CD4-positive, alpha-beta T cell treated with Interferon gamma for 1 hour (primary cell): ENCODE measurements at regions not wholly inside any gene's neighbourhood (a gene's known extent, or its start where the extent isn't known, plus 50 kb on each side); places are given as distances from the start of the nearest gene placed in this dataset.

Experiments used
- DNase-seq: peaks from one replicate; pipeline ENCODE4 v3.0.0-alpha.2; 2020

DNA sequence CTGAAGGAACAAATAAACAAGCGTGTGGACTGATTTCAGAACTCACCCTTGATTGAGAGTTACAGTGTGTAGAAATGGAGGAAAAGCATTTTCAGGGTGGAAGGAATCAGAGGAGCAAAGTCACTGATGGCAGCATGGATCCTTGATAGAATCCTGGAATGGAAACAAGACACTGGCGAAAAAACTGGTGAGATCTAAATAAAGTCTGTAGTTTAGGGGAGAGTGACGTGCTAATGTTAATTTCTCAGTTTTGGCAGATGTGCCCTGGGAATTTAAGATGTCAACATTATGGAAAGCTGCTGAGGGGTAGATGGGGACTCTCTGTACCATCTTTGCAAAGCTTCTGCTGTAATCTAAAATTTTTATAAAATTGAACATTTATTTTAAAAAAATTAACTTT lies 378.0 kb downstream of the UQCRFS1 start:
- DNase-seq = no peak

DNA sequence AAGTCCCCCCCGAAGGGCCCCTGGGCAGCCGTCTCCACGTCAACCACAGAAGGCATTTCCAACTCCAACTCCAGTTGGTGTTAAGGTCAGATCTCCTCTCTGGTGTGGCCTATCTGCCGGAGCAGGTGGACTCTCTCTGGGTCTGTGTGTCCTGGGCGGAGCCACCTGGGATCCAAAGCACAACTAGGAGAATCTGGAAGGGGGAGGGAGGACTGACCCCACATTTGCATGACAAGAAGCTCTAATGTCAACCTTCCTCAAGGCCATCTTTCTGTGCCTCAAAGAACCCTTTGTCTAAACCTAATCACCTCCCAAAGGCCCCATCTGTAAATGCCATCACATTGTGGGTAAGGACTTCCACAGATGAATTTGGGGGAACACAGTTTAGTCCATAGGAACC lies 381.5 kb downstream of the UQCRFS1 start:
- DNase-seq = no peak

- no peak for DNase-seq
Observed at GRCh38 chr19:28829762-28830161, 383.2 kb downstream of the UQCRFS1 start.

DNA sequence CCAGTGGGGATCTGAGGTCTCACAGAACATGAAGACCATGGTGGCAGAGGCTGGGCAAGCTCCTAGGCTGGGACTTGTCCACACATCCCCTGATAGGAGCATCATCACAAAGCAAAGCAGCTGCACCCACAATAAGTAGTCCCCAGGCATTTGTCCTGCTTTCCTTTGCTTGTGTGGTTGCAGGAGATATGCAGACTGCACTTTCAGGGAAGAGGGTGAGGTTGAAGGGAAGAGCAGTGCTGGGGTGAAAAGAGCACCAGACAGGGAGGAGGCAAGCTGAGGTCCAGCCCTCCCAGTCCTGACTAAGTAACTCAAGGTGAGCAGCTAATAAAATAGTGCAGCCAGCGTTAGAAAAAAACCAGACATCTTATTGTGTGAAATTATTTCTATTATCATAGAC lies 383.6 kb downstream of the UQCRFS1 start:
- DNase-seq = no peak

DNA sequence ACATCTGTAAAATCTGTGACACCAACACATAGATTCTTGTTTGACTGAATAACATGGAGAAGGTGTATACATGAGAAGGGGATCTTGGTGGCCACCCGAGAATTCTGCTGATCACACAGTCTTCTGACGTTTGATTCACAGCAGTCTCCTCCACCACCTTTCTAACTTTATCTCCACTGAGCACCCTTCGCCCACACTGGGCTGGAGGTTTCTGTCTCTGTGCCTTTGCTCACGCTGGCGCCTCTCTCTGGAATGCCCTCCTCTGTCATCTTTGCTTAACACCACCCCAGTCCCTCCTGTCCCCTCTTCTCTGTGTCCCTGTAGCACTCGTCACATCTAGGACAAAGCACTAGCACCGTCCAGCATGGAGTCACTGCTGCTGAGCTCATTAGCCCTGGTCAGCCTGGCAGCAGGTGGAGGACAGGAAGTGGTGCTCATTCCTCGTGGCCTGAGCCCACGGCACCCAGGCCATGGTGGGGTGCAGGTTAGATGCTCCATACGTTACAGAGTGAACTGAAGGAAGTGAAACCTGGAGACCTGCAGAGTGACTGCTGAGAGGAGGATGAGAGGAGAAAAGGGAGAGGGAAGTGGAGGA lies 384.6 kb downstream of the UQCRFS1 start:
- DNase-seq = no peak

GRCh38 chr19:28827382-28827781 lies 385.6 kb downstream of the UQCRFS1 start:
- no peak for DNase-seq

- DNase-seq = no peak
Observed at GRCh38 chr19:28823338-28823961, 389.5 kb downstream of the UQCRFS1 start.

DNA sequence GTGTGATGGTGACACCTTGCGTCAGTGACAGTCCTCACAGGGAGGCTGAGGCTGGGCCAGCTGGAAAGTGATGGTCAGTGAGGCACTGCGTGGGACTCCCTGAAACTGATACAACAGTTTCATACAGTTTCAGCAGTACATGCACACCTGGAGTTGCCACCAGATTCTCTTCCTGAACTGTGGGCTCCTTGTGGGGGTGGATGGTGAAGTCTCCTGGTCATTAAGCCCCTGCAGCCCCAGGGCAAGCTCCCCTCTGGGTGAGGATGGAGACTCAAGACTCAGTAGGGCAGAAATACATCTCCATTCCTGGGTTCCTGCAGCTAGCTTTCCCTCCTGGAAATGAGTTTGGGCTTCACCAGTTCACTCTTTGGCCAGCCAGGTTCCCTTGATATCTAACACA lies 392.7 kb downstream of the UQCRFS1 start:
- DNase-seq = no peak

- DNase-seq = no peak
Observed at GRCh38 chr19:28815257-28815656, 397.7 kb downstream of the UQCRFS1 start.

DNA sequence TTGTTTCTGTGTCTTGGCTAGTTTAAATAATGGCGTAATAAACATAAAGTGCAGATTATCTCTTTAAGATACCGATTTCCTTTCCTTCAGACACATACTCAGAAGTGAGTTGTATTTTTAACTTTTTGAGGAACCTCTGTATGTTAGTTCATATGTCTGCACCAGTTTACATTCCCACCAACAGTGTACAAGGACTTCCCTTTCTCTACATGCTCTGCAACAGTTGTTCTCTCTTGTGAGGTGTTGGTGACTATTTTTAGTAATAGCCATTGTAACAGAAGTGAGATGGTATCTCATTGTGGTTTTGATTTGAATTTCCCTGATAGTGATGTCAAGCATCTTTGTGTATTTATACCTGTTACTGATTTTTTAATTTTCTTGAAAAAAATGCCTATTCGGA lies 418.6 kb downstream of the UQCRFS1 start:
- DNase-seq = no peak

DNA sequence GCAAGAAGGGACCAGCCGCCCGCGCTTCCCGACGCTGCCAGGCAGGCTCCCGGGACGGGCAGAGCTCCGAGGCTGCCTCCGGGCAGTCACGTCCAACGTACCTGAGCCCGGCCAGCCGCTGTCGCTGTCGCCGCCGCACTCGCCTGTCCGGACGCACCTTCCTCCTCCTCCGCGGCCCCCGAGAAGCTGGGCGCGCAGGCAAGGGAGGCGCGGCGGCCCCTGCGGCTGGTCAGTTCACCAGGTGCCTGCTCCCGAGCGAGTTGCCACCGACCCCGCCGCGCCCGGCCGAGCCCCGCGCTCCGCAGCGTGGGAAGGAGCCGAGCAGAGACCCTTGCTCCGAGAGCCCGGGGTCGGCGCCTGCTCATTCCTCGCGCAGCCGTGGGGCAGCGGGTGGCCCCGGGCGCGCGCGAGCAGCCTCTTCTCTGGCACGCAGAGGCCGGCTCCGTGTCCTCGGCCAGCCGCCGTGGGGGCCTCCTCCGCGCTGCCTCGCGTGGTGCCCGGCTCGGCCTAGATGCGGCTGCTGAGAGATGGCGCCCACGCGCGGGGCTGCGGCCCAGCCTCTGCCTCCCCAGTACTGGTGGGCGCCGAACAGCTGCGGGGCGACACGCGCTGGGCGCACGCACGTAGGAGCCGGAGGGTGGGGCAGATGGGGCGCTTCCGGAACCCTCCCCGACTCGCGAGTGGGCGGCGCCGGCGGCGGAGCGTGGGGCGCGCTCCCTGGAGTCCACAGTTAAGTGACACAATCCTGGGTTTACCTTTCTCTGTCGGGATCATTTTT lies 419.4 kb downstream of the UQCRFS1 start:
- DNase-seq = no peak

DNA sequence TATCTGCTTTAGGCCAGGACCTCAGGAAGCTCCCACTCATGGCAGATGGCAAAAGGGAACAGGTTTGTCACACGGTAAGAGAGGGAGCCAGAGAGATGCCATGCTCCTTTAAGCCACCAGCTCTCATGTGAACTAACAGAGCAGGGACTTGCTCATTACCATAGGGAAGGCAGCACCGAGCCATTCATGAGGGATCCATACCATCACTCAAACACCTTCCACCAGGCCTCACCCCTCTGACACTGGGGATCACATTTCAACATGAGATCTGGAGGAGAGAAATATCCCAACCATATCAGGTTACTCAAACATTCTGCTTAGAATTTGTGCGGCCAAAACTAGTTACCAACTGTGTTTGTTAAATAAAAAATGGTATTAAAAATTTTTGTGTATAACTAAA lies 427.0 kb downstream of the UQCRFS1 start:
- DNase-seq = no peak

GRCh38 chr19:28764066-28764465 lies 448.9 kb downstream of the UQCRFS1 start:
- no peak for DNase-seq

GRCh38 chr19:28746478-28746877 lies 466.5 kb downstream of the UQCRFS1 start:
- no peak for DNase-seq

DNA sequence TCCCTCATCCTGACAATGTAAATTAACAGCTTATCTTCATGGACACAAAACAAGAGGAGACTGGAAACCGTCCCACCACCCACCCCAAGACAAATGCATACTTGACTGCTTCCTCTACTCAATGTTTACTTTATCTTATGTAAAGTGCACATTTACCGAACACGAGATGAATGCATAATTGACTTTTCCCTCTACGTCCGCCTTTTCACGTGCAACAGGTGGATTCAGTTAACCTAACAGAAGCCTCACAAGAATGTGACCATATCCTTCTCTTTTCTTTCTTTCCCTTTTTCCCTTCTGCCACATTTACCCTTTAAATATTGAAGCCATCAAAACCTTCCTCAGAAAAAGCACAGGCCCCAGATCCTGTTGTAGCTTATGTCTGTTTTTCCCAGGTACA lies 468.0 kb downstream of the UQCRFS1 start:
- DNase-seq = no peak

GRCh38 chr19:28744014-28744413 lies 468.9 kb downstream of the UQCRFS1 start:
- no peak for DNase-seq

DNA sequence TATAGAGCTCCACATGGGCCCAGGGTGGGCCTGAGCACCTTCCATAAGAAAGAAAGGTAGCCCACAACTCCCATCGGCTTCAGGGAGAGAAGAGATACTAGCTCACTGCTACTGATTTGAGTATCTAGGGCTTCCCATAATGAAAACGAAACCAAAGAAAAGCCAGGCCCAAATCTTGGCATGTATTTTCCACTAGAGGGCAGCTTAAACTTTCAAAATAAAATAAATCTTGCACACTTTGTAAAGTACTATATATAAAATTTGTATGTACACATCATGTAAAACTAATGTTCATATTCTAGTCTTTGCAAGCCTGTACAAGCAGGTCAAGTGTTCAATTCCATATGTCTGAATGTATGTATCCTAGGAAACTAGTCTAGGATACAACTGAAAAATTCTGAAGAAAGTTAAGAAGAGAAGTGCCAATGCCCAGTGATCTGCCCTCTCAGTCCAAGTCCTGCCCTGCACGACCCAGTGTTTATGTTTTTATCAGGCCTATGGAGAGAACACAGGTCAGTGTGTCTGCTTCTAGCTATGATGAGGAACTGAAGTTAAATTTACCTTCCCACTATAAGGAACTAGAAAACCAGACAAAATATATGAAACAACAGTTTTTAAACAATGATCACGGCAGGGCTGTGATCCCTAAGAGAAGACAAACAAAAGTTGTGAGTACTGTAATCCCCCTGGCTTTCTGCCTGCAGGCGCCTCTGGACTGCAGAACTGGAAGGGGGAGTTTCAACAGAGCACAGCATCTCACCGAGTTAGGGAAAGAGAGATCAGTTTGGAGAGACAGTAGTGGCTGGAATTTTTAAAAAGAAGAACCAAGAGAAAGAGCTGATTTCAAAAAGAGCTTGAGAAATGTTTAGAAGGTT lies 475.7 kb downstream of the UQCRFS1 start:
- no peak for DNase-seq

- DNase-seq = no peak
Observed at GRCh38 chr19:28736528-28736927, 476.4 kb downstream of the UQCRFS1 start.

- DNase-seq = no peak
Observed at GRCh38 chr19:28731577-28731976, 481.4 kb downstream of the UQCRFS1 start.

DNA sequence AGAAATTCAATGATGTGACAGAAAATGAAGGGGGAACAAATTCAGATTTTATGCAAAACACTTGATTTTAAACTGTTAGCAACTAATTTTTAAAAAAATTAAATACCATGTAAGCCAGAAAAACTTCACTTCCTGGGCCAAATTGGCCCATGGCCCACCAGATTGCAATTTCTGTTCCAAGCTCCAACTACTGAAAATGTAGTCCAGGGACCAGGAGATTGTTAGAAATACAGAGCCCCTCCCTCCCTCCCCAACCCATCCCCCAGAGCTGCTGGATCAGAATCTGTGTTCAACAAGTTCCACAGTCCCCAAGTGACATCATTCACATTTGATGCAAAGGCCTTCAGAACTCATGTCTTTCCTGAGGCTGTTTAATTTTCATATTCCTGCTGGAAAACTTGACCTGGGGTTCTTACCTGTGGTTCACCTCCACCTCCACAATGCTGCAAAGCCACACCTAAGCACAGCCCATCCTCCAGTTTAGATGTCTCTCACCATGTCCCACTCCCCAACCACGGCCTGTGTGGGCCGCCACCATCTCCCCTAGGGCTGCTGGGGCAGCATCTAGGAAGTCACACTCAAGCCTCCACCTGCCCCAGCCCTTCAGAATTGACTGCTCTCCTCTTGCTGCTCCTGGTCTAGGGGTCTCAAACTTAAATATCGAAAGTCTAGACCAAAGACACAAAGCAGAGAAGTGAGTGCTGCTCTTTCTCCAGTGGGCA lies 482.0 kb downstream of the UQCRFS1 start:
- DNase-seq = no peak

GRCh38 chr19:28727480-28728159 lies 485.3 kb downstream of the UQCRFS1 start:
- DNase-seq = peak; percentile 22
